SK-N-SH (cell line): ENCODE measurements at regions not wholly inside any gene's neighbourhood (a gene's known extent, or its start where the extent isn't known, plus 50 kb on each side); places are given as distances from the start of the nearest gene placed in this dataset.

Source experiments
- CTCF ChIA-PET: fragments of 300-600, 350-600 bp; formaldehyde crosslinking; extraction: SDS; loops from one replicate; lab custom pipeline; 2021; lab: Yijun Ruan, JAX
- POLR2A ChIA-PET: fragments of 350-600 bp; sonication (Branson Sonifier 250); formaldehyde crosslinking; extraction: SDS; loops from one replicate; lab custom pipeline; 2020; ENCODE audit warnings: antibody characterized with exemption, inconsistent platforms; lab: Yijun Ruan, JAX
- DNase-seq: peaks from one replicate; pipeline ENCODE4 v3.0.0; 2012
- H2AFZ ChIP-seq: fragments of 200-600 bp; sonication (generic); 2 replicates; pipeline ENCODE4 v1.8.1; 2016; ENCODE audit warnings: antibody characterized with exemption, mild to moderate bottlenecking, low read depth
- H3F3A ChIP-seq: fragments of 200-600 bp; sonication (generic); replicated peaks from 2 replicates; pipeline ENCODE3; 2016; ENCODE audit warnings: antibody characterized with exemption, mild to moderate bottlenecking; ENCODE audit not compliant: insufficient read depth
- H3K27ac ChIP-seq, 2 experiments: fragments of 200-500 bp in 1 of 2; fragments of 200-600 bp in 1 of 2; sonication (Bioruptor generic) in 1 of 2; sonication (generic), shearing (Covaris generic) in 1 of 2; 2 replicates each; pipeline versions ENCODE4 v1.5.1 to v1.6.1; 2014 to 2016; ENCODE audit warnings: low read depth in 2 of 2, inconsistent platforms in 1 of 2, low read length in 1 of 2, mild to moderate bottlenecking in 1 of 2, mixed read lengths in 1 of 2
- H3K27me3 ChIP-seq: fragments of 200-600 bp; sonication (generic), shearing (Covaris generic); 2 replicates; pipeline ENCODE4 v1.6.1; 2016; ENCODE audit warnings: mixed run types; ENCODE audit not compliant: insufficient read depth
- H3K36me3 ChIP-seq, 2 experiments: fragments of 200-500 bp in 1 of 2; fragments of 200-600 bp in 1 of 2; sonication (Bioruptor generic) in 1 of 2; sonication (generic) in 1 of 2; replicated peaks in 1 of 2; 2 replicates each; pipeline versions ENCODE3 to v1.5.1; 2014 to 2016; ENCODE audit warnings: low read length in 1 of 2, mild to moderate bottlenecking in 1 of 2; ENCODE audit not compliant: insufficient read depth in 2 of 2, control insufficient read depth in 1 of 2
- H3K4me1 ChIP-seq, 2 experiments: fragments of 200-500 bp in 1 of 2; fragments of 200-600 bp in 1 of 2; sonication (Bioruptor generic) in 1 of 2; sonication (generic), shearing (Covaris generic) in 1 of 2; 2 replicates each; pipeline versions ENCODE4 v1.5.1 to v1.6.1; 2014 to 2016; ENCODE audit warnings: low read depth in 1 of 2, low read length in 1 of 2, mixed run types in 1 of 2; ENCODE audit not compliant: insufficient read depth in 2 of 2, control insufficient read depth in 1 of 2
- H3K4me2 ChIP-seq: fragments of 200-600 bp; sonication (generic), shearing (Covaris generic); 2 replicates; pipeline ENCODE4 v1.6.1; 2017; ENCODE audit warnings: mixed run types
- H3K4me3 ChIP-seq, 2 experiments: fragments of 200-500 bp in 1 of 2; fragments of 200-600 bp in 1 of 2; sonication (Bioruptor generic) in 1 of 2; sonication (generic), shearing (Covaris generic) in 1 of 2; 2 replicates each; pipeline versions ENCODE4 v1.5.1 to v1.8.1; 2014 to 2016; ENCODE audit warnings: low read depth in 2 of 2, inconsistent platforms in 1 of 2, low read length in 1 of 2, mild to moderate bottlenecking in 1 of 2, mixed read lengths in 1 of 2, moderate library complexity in 1 of 2
- H3K79me2 ChIP-seq: fragments of 200-600 bp; sonication (generic); 2 replicates; pipeline ENCODE4 v1.8.1; 2017; ENCODE audit warnings: mild to moderate bottlenecking; ENCODE audit not compliant: insufficient read depth
- H3K9ac ChIP-seq: fragments of 200-600 bp; sonication (generic); 2 replicates; pipeline ENCODE4 v1.6.1; 2017; ENCODE audit warnings: mixed run types
- H3K9me2 ChIP-seq: fragments of 200-600 bp; sonication (generic); 2 replicates; pipeline ENCODE4 v1.6.1; 2017; ENCODE audit warnings: mixed run types
- H3K9me3 ChIP-seq: fragments of 200-600 bp; sonication (generic); 2 replicates; pipeline ENCODE4 v1.6.1; 2017; ENCODE audit warnings: mixed run types, mild to moderate bottlenecking, moderate library complexity
- H4K20me1 ChIP-seq: fragments of 200-600 bp; sonication (generic); 2 replicates; pipeline ENCODE4 v1.6.1; 2017; ENCODE audit warnings: mild to moderate bottlenecking, mixed run types; ENCODE audit not compliant: insufficient read depth
- CHD2 ChIP-seq: fragments of 150-350 bp; IDR thresholded peaks from 2 replicates; pipeline ENCODE4 v1.6.1; 2018; ENCODE audit warnings: low read length; ENCODE audit not compliant: partially characterized antibody
- ELF1 ChIP-seq: IDR thresholded peaks from 2 replicates; pipeline ENCODE4 v1.4.0; 2012
- FOXJ3 ChIP-seq: sonication (generic); formaldehyde crosslinking; IDR thresholded peaks from 2 replicates; pipeline ENCODE4 v1.5.1; 2020; ENCODE audit warnings: mild to moderate bottlenecking, missing genetic modification reagents
- FOXM1 ChIP-seq: IDR thresholded peaks from 2 replicates; pipeline ENCODE4 v1.4.0; 2012; ENCODE audit warnings: low read depth, mild to moderate bottlenecking
- GABPA ChIP-seq: IDR thresholded peaks from 2 replicates; pipeline ENCODE4 v1.4.0; 2012; ENCODE audit warnings: low read depth, mild to moderate bottlenecking
- GATA2 ChIP-seq: sonication (generic); formaldehyde crosslinking; IDR thresholded peaks from 2 replicates; pipeline ENCODE4 v1.5.0; 2020; ENCODE audit warnings: mild to moderate bottlenecking, missing genetic modification reagents
- IRF3 ChIP-seq: fragments of 150-350 bp; IDR thresholded peaks from 2 replicates; pipeline ENCODE4 v1.6.1; 2016; ENCODE audit warnings: mild to moderate bottlenecking, low read depth, low read length
- JUND ChIP-seq: IDR thresholded peaks from 2 replicates; pipeline ENCODE4 v1.4.0; 2012
- MAX ChIP-seq: IDR thresholded peaks from 2 replicates; pipeline ENCODE4 v1.4.0; 2012; ENCODE audit warnings: low read depth
- MEF2A ChIP-seq: IDR thresholded peaks from 2 replicates; pipeline ENCODE4 v1.4.0; 2012; ENCODE audit warnings: low read depth, borderline replicate concordance
- MXI1 ChIP-seq: IDR thresholded peaks from 2 replicates; pipeline ENCODE4 v1.6.1; 2012; ENCODE audit warnings: mild to moderate bottlenecking, low read depth, low read length, improper control_type of control experiment
- NFIC ChIP-seq: IDR thresholded peaks from 2 replicates; pipeline ENCODE4 v1.4.0; 2012; ENCODE audit warnings: borderline replicate concordance
- NRF1 ChIP-seq: IDR thresholded peaks from 2 replicates; pipeline ENCODE4 v1.6.1; 2012; ENCODE audit warnings: low read depth, mild to moderate bottlenecking, low read length
- POLR2AphosphoS5 ChIP-seq: IDR thresholded peaks from 2 replicates; pipeline ENCODE4 v1.6.1; 2012; ENCODE audit warnings: low read depth, low read length
- RFX5 ChIP-seq: IDR thresholded peaks from 2 replicates; pipeline ENCODE4 v1.6.1; 2012; ENCODE audit warnings: mild to moderate bottlenecking, improper control_type of control experiment, low read length
- SIN3A ChIP-seq: IDR thresholded peaks from 2 replicates; pipeline ENCODE4 v1.6.1; 2012; ENCODE audit warnings: low read depth, mild to moderate bottlenecking, low read length, moderate library complexity, borderline replicate concordance
- SMC3 ChIP-seq: IDR thresholded peaks from 2 replicates; pipeline ENCODE4 v1.6.1; 2012; ENCODE audit warnings: low read depth, low read length, improper control_type of control experiment
- TCF12 ChIP-seq: IDR thresholded peaks from 2 replicates; pipeline ENCODE4 v1.4.0; 2012
- TEAD4 ChIP-seq: IDR thresholded peaks from 2 replicates; pipeline ENCODE4 v1.4.0; 2012; ENCODE audit warnings: mild to moderate bottlenecking, borderline replicate concordance; ENCODE audit not compliant: insufficient read depth
- YY1 ChIP-seq: IDR thresholded peaks from 2 replicates; pipeline ENCODE4 v1.4.0; 2012; ENCODE audit warnings: low read depth, mild to moderate bottlenecking
- ZBTB33 ChIP-seq: IDR thresholded peaks from 2 replicates; pipeline ENCODE4 v1.4.0; 2012; ENCODE audit warnings: low read depth, borderline replicate concordance
- WGBS: methylation state at CpG from one replicate; pipeline ENCODE4 v1.1.6; 2017; ENCODE audit warnings: low lambda C conversion rate; 5-methylcytosine and 5-hydroxymethylcytosine counted together

GRCh38 chr13:50344717-50345116, 329.5 kb downstream of the KCNRG start:
- Histone ChIP-seq H3K9me3 (no peaks in the 10 kb centered on the region), H3K9me2 (no peaks in the 10 kb centered on the region), H3K4me1 (no peaks in the 10 kb centered on the region), H3K9ac (no peak overlapping the region), H3K27ac (no peak overlapping the region), H3K79me2 (no peaks in the 10 kb centered on the region), H4K20me1 (no peaks in the 10 kb centered on the region), H3K4me2 (no peak overlapping the region), H3K4me3 (no peak overlapping the region), H3K27me3 (no peaks in the 10 kb centered on the region), H3F3A (no peaks in the 10 kb centered on the region), H2AFZ (no peak overlapping the region), H3K36me3 (no peaks in the 10 kb centered on the region)
- TF ChIP-seq JUND (no peak), GATA2 (no peak), POLR2AphosphoS5 (no peak), YY1 (no peak), RFX5 (no peak), NFIC (no peak), SIN3A (no peak)
- ChIA-PET CTCF (no interaction called here), POLR2A (interaction anchor here (0.6 kb wide), 1 partner anchor 715 kb away, joined by 3 read pairs; no protein-coding TSS in a partner anchor)
- DNase-seq = no peak
- 82% methylated on average over 3 of the region's 3 CpGs for WGBS

- POLR2A ChIA-PET = no interaction called here
- no peaks in the 10 kb centered on the region for H4K20me1 ChIP-seq
These were observed 330.6 kb downstream of the KCNRG start for GRCh38 chr13:50345804-50346203.

GRCh38 chr13:50348371-50348770, 333.1 kb downstream of the KCNRG start:
- H3K9me2 ChIP-seq = no peaks in the 10 kb centered on the region
- H3K9me3 ChIP-seq = no peaks in the 10 kb centered on the region
- H3K79me2 ChIP-seq = no peaks in the 10 kb centered on the region
- H3K9ac ChIP-seq = no peak overlapping the region
- no peak overlapping the region for H3K4me2 ChIP-seq
- H3K4me3 ChIP-seq = no peak overlapping the region
- no peaks in the 10 kb centered on the region for H3K27me3 ChIP-seq
- CTCF ChIA-PET = no interaction called here
- H3K36me3 ChIP-seq = no peaks in the 10 kb centered on the region
- H3K4me1 ChIP-seq = no peaks in the 10 kb centered on the region; a peak in 1 of 4 replicates
- H4K20me1 ChIP-seq = no peaks in the 10 kb centered on the region
- no peak for DNase-seq
- no peak overlapping the region for H3K27ac ChIP-seq
- WGBS = 79% methylated on average over 4 of the region's 4 CpGs
- TF ChIP-seq MXI1 (no peak), FOXJ3 (no peak), RFX5 (no peak), MAX (no peak), JUND (no peak), NFIC (no peak), TEAD4 (no peak), YY1 (no peak), NRF1 (no peak), MEF2A (no peak), SMC3 (no peak), ELF1 (no peak), ZBTB33 (no peak), GABPA (no peak), FOXM1 (no peak)
- no peak overlapping the region for H2AFZ ChIP-seq
- POLR2A ChIA-PET = no interaction called here
- no peaks in the 10 kb centered on the region for H3F3A ChIP-seq

More at GRCh38 chr13:50345804-50346203, 330.6 kb downstream of the KCNRG start:
- Histone ChIP-seq H3K36me3 (no peaks in the 10 kb centered on the region), H3K79me2 (no peaks in the 10 kb centered on the region), H3K27me3 (no peaks in the 10 kb centered on the region), H3K9me3 (no peaks in the 10 kb centered on the region), H3K4me1 (no peaks in the 10 kb centered on the region), H3K4me3 (no peak overlapping the region), H3F3A (no peaks in the 10 kb centered on the region), H3K4me2 (no peak overlapping the region), H3K27ac (no peak overlapping the region), H3K9ac (no peak overlapping the region), H3K9me2 (no peaks in the 10 kb centered on the region), H2AFZ (no peak overlapping the region)
- DNase-seq = no peak
- 80% methylated on average over 1 of the region's 1 CpG for WGBS
- TF ChIP-seq TEAD4 = no peak
- no peak for TF ChIP-seq MXI1
- TF ChIP-seq IRF3 = no peak
- TF ChIP-seq CHD2 = no peak
- no peak for TF ChIP-seq TCF12
- no peak for TF ChIP-seq SMC3
- no peak for TF ChIP-seq YY1
- CTCF ChIA-PET = no interaction called here
